Parathyroid adenoma (tissue), 2 donors: ENCODE measurements at regions not wholly inside any gene's neighbourhood (a gene's known extent, or its start where the extent isn't known, plus 50 kb on each side); places are given as distances from the start of the nearest gene placed in this dataset.
"Not testable (repeated sequence)": the region's sequence is repeated elsewhere in the genome, so short reads cannot be mapped to it uniquely, and the experiment has no call there.

ENCODE experiments used
- H2AFZ ChIP-seq: fragments of 300-600 bp; sonication (generic); one replicate; pipeline ENCODE4 v1.7.0; 2017; ENCODE audit warnings: antibody characterized with exemption, mild to moderate bottlenecking
- H3K27ac ChIP-seq: fragments of 300-600 bp; sonication (generic); one replicate; pipeline ENCODE4 v1.7.0; 2017
- H3K27me3 ChIP-seq: fragments of 300-600 bp; sonication (generic); one replicate; pipeline ENCODE4 v1.7.0; 2017; ENCODE audit warnings: low read length; ENCODE audit not compliant: control insufficient read depth, insufficient read depth
- H3K36me3 ChIP-seq: fragments of 300-600 bp; sonication (generic); one replicate; pipeline ENCODE4 v1.7.0; 2017; ENCODE audit warnings: low read length; ENCODE audit not compliant: control insufficient read depth, insufficient read depth
- H3K4me1 ChIP-seq: fragments of 300-600 bp; sonication (generic); one replicate; pipeline ENCODE4 v1.7.0; 2017; ENCODE audit warnings: control low read depth
- H3K4me2 ChIP-seq: fragments of 300-600 bp; sonication (generic); one replicate; pipeline ENCODE4 v1.7.0; 2017; ENCODE audit warnings: low read length
- H3K4me3 ChIP-seq: fragments of 300-600 bp; sonication (generic); one replicate; pipeline ENCODE4 v1.7.0; 2017; ENCODE audit warnings: low read depth, low read length
- H3K79me2 ChIP-seq: fragments of 300-600 bp; sonication (generic); one replicate; pipeline ENCODE4 v1.7.0; 2017; ENCODE audit warnings: control low read depth
- H3K9ac ChIP-seq: fragments of 300-600 bp; sonication (generic); one replicate; pipeline ENCODE4 v1.7.0; 2017; ENCODE audit warnings: mild to moderate bottlenecking
- H3K9me3 ChIP-seq: fragments of 300-600 bp; sonication (generic); one replicate; pipeline ENCODE4 v1.7.0; 2017; ENCODE audit warnings: low read length; ENCODE audit not compliant: control insufficient read depth
- TF ChIP-seq, protein P1 (sequence below): fragments of 300-600 bp; sonication (generic); IDR thresholded peaks from one replicate; pipeline ENCODE4 v1.7.0; 2017; ENCODE audit warnings: antibody characterized with exemption, mild to moderate bottlenecking
- donor health status: primary hyperparathyroidism.

DNA sequence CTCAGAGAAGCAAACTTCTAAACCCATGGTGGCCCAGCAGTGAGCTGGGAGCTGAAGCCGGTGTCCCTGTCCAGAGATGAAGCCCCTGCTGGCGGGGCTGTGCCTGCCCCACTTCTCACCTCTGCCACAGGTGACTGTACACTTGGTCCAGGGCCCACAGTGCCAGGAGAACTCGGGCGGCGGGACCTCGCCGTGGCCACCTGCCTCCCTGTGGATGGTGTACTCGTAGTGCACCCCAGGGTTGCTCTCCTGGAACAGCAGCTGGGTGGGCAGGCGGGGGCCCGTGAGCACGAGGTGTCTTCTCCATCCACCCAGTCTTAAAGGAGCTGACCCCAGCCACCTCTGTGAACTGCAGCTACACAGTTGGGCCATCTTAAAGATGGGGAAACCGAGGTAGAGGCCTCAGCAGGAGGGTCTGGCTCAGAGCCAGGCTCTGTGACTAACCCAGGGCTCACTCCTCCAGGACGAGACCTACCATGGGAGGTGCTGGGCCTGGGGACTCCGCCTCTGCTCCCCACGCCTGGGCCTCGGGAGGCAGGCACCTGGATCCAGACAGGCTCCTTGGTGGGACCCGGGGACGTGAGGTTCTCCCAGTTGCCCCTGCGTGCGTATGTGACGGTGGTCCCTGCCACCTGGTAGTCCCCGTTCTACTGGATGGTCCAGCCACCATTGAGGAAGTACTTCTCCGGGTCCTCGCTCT is 113.1 kb upstream of the AKAP13 start:
- H3K9ac ChIP-seq, H2AFZ ChIP-seq, H3K4me3 ChIP-seq, H3K79me2 ChIP-seq, H3K27ac ChIP-seq, H3K36me3 ChIP-seq, H3K27me3 ChIP-seq, H3K9me3 ChIP-seq, H3K4me2 ChIP-seq, H3K4me1 ChIP-seq: not testable (repeated sequence)

DNA sequence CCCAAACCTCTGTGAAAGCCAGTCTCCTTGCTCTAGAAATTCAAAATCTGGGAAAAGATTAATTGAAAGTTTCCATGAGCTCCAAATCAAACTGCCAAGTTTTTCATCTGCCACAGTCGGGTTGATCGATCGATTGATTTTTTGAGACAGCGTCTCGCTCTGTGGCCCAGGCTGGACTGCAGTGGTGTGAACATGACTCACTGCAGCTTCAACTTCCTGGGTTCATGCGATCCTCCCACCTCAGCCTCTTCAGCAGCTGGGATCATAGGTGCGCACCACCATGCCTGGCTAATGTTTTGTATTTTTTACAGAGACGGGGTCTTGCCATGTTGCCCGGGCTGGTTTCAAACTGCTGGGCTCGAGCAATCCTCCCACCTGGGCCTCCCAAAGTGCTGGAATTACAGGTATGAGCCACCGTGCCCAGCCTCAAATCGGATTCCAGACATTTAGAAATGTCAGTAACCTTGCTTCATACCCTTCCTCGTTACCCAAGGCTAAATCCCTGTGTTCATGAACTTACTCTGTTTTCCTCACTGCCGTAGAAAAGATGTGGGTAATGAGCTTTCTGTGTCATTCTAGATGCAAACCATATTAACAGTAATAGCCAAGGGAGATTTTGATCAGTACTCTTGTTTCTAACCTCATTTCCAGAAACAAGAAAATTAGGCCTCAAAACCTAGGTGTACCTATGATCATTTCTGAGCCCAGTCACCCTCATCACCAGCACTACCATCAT is 105.9 kb upstream of the AKAP13 start:
- H3K9ac ChIP-seq: no peak overlapping the region
- H3K4me3 ChIP-seq: no peak overlapping the region
- TF ChIP-seq, protein P1, sequence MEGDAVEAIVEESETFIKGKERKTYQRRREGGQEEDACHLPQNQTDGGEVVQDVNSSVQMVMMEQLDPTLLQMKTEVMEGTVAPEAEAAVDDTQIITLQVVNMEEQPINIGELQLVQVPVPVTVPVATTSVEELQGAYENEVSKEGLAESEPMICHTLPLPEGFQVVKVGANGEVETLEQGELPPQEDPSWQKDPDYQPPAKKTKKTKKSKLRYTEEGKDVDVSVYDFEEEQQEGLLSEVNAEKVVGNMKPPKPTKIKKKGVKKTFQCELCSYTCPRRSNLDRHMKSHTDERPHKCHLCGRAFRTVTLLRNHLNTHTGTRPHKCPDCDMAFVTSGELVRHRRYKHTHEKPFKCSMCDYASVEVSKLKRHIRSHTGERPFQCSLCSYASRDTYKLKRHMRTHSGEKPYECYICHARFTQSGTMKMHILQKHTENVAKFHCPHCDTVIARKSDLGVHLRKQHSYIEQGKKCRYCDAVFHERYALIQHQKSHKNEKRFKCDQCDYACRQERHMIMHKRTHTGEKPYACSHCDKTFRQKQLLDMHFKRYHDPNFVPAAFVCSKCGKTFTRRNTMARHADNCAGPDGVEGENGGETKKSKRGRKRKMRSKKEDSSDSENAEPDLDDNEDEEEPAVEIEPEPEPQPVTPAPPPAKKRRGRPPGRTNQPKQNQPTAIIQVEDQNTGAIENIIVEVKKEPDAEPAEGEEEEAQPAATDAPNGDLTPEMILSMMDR: no peak
- H3K36me3 ChIP-seq: no peaks in the 10 kb centered on the region
- H2AFZ ChIP-seq: no peak overlapping the region
- no peak overlapping the region for H3K27ac ChIP-seq
- H3K4me2 ChIP-seq: no peak overlapping the region
- no peaks in the 10 kb centered on the region for H3K4me1 ChIP-seq
- H3K9me3 ChIP-seq: no peaks in the 10 kb centered on the region
- H3K27me3 ChIP-seq: no peaks in the 10 kb centered on the region
- no peaks in the 10 kb centered on the region for H3K79me2 ChIP-seq

DNA sequence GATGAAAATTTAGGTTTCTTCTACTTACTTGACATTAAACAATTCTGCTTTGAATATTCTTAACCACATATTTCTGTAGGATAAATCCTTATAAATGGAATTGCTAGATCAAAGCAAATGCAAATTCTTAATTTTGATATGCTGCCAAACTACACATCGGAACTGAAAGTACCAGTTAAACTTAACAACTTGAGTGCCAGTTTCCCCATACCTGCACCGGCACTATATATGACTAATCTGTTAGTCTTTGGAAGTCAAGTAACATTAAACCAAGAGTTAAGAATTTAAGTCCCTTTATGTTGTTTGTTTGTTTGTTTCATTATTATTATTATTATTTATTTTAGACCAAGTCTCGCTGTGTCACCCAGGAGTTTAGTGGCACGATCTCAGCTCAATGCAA is 103.9 kb upstream of the AKAP13 start:
- no peaks in the 10 kb centered on the region for H3K9me3 ChIP-seq
- H3K27ac ChIP-seq: no peak overlapping the region
- no peaks in the 10 kb centered on the region for H3K79me2 ChIP-seq
- TF ChIP-seq, protein P1: no peak
- no peaks in the 10 kb centered on the region for H3K27me3 ChIP-seq
- H3K36me3 ChIP-seq: no peaks in the 10 kb centered on the region
- H2AFZ ChIP-seq: no peak overlapping the region
- H3K9ac ChIP-seq: no peak overlapping the region
- no peak overlapping the region for H3K4me2 ChIP-seq
- no peaks in the 10 kb centered on the region for H3K4me1 ChIP-seq
- no peak overlapping the region for H3K4me3 ChIP-seq

DNA sequence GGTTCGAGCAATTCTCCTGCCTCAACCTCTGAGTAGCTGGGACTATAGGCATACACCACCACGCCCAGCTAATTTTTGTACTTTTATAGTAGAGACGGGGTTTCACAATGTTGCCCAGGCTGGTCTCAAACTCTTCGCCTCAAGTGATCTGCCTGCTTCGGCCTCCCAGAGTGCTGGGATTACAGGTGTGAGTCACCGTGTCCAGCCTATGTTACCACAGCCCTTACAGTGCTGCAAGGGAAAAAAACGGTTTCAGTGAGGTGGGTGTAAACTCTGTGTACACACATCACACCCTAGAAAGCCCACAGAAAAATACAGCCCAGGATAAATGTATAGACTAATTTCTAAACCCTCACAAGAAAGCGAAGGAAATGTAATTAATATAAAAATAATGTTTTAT is 103.5 kb upstream of the AKAP13 start:
- Histone ChIP-seq H3K27me3 (no peaks in the 10 kb centered on the region), H3K9me3 (no peaks in the 10 kb centered on the region), H3K36me3 (no peaks in the 10 kb centered on the region), H3K4me3 (no peak overlapping the region), H3K9ac (no peak overlapping the region), H3K27ac (no peak overlapping the region), H3K4me1 (no peaks in the 10 kb centered on the region), H3K4me2 (no peak overlapping the region), H3K79me2 (no peaks in the 10 kb centered on the region), H2AFZ (no peak overlapping the region)
- TF ChIP-seq, protein P1: no peak

DNA sequence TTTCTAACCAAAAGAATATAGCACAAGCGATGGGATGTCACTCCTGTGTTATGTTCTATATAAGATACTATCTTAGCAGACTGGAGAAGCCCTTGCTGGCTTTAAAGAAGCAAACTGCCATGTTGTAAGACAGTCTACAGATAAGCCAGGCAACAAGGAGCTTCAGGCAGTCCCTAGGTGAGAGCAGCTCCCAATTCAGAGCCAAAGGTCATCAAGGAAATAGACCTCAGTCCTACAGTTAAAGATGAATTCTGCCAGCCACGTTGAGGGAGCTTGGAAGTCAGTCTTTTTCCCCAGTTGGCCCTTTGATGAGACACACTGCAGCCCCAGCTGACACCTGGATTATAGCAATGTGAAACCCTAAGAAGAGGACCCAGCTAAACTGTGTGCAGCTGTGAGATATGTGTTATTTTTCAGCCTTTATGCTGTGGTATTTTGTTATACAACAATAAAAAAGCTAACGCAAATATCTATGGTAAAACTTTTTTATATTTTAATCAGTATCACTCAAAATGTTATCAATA is 102.5 kb upstream of the AKAP13 start:
- H3K79me2 ChIP-seq: no peaks in the 10 kb centered on the region
- no peak overlapping the region for H3K4me3 ChIP-seq
- no peak overlapping the region for H3K4me2 ChIP-seq
- no peak overlapping the region for H3K27ac ChIP-seq
- no peaks in the 10 kb centered on the region for H3K4me1 ChIP-seq
- TF ChIP-seq, protein P1: no peak
- no peaks in the 10 kb centered on the region for H3K36me3 ChIP-seq
- no peak overlapping the region for H2AFZ ChIP-seq
- no peaks in the 10 kb centered on the region for H3K9me3 ChIP-seq
- no peaks in the 10 kb centered on the region for H3K27me3 ChIP-seq
- no peak overlapping the region for H3K9ac ChIP-seq
